ENCODE measurements at regions not wholly inside any gene's neighbourhood (a gene's known extent, or its start where the extent isn't known, plus 50 kb on each side); places are given as distances from the start of the nearest gene placed in this dataset.

- TF ChIP-seq CTCF (IDR thresholded peaks at IDR 0.05) = no peak
- TF ChIP-seq POLR2A (IDR thresholded peaks at IDR 0.05) = no peak
Observed at GRCh38 chr9:91113016-91113415, 248.7 kb downstream of the AUH start.
